Endothelial cell of umbilical vein (primary cell): ENCODE measurements at regions not wholly inside any gene's neighbourhood (a gene's known extent, or its start where the extent isn't known, plus 50 kb on each side); places are given as distances from the start of the nearest gene placed in this dataset.

Source experiments
- CTCF ChIP-seq, 2 donors: IDR thresholded peaks; 1 replicate in 1 of 2; 2 replicates in 1 of 2; pipeline ENCODE4 v1.5.1; 2011; ENCODE audit warnings: low read length in 2 of 2, mild to moderate bottlenecking in 2 of 2, moderate library complexity in 2 of 2, control low read depth in 1 of 2, inconsistent platforms in 1 of 2, low read depth in 1 of 2; ENCODE audit not compliant: insufficient read depth in 1 of 2; ENCODE audit errors: extremely low read depth in 1 of 2
- EZH2 ChIP-seq: IDR thresholded peaks from 2 replicates; pipeline ENCODE4 v1.6.1; 2012; ENCODE audit warnings: borderline replicate concordance, low read depth, mild to moderate bottlenecking, moderate library complexity, low read length, inconsistent platforms; ENCODE audit not compliant: severe bottlenecking
- POLR2A ChIP-seq: IDR thresholded peaks from 2 replicates; pipeline ENCODE4 v1.6.1; 2012; ENCODE audit warnings: low read depth, mild to moderate bottlenecking, control low read depth, low read length

DNA sequence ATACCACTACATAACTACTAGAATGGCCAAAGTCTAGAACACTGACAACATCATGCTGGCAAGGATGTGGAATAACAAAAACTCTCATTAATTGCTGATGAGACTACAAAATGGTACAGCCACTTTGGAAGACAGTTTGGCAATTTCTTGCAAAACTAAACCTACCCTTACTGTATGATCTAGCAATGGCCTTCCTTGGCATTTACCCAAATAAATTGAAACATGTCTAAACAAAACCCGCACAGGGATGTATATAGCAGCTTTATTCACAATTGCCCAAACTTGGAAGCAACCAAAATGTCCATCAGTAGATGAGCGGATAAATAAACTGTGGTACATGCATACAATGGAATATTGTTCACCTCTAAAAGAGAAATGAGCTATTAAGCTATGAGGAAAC lies 87.9 kb upstream of the SLC24A5 start:
- no peak for TF ChIP-seq CTCF (IDR thresholded peaks at IDR 0.05; ENCODE audit: extremely low read depth in 1 of 2, insufficient read depth in 1 of 2, low read depth in 1 of 2, low read length in 2 of 2)
- TF ChIP-seq POLR2A, result no peak
- no peak for TF ChIP-seq EZH2
